HFFc6 (cell line): ENCODE measurements at regions not wholly inside any gene's neighbourhood (a gene's known extent, or its start where the extent isn't known, plus 50 kb on each side); places are given as distances from the start of the nearest gene placed in this dataset.

Source experiments
- DNase-seq: peaks from one replicate; pipeline ENCODE4 v3.0.0-alpha.2; 2018
- H3K27ac Mint-ChIP-seq: 2 replicates; pipeline ENCODE4 v1.8.0; 2020; ENCODE audit warnings: mild to moderate bottlenecking, mixed read lengths
- H3K27me3 Mint-ChIP-seq: 2 replicates; pipeline ENCODE4 v1.8.0; 2021; ENCODE audit warnings: mild to moderate bottlenecking, moderate library complexity, mixed read lengths; ENCODE audit not compliant: insufficient read depth
- H3K36me3 Mint-ChIP-seq: 2 replicates; pipeline ENCODE4 v1.8.0; 2021; ENCODE audit warnings: low read depth, mixed read lengths
- H3K4me1 Mint-ChIP-seq: 2 replicates; pipeline ENCODE4 v1.8.0; 2020; ENCODE audit warnings: low read depth, mixed read lengths
- H3K4me3 Mint-ChIP-seq: 2 replicates; pipeline ENCODE4 v1.8.0; 2020; ENCODE audit warnings: mild to moderate bottlenecking, moderate library complexity, mixed read lengths
- H3K9me3 Mint-ChIP-seq: 2 replicates; pipeline ENCODE4 v1.8.0; 2020; ENCODE audit warnings: mild to moderate bottlenecking, mixed read lengths
- CTCF ChIP-seq: fragments of 200-600 bp; sonication (generic); IDR thresholded peaks from 2 replicates; pipeline ENCODE4 v1.5.0; 2021; ENCODE audit warnings: antibody characterized with exemption, mild to moderate bottlenecking

- TF ChIP-seq CTCF: no peak
- H3K27me3 Mint-ChIP-seq: no peaks in the 10 kb centered on the region
- no peaks in the 10 kb centered on the region for H3K4me1 Mint-ChIP-seq
- H3K9me3 Mint-ChIP-seq: no peaks in the 10 kb centered on the region
- H3K27ac Mint-ChIP-seq: no peak overlapping the region
- no peak overlapping the region for H3K4me3 Mint-ChIP-seq
- H3K36me3 Mint-ChIP-seq: no peaks in the 10 kb centered on the region
- no peak for DNase-seq
Observed at GRCh38 chr6:122337645-122338044, 61.8 kb upstream of the HSF2 start.

- H3K4me3 Mint-ChIP-seq: no peak overlapping the region
- no peak overlapping the region for H3K27ac Mint-ChIP-seq
- H3K36me3 Mint-ChIP-seq: no peaks in the 10 kb centered on the region
- no peak for TF ChIP-seq CTCF
- H3K27me3 Mint-ChIP-seq: no peaks in the 10 kb centered on the region
- no peak for DNase-seq
- no peaks in the 10 kb centered on the region for H3K9me3 Mint-ChIP-seq
- H3K4me1 Mint-ChIP-seq: no peaks in the 10 kb centered on the region
Observed at GRCh38 chr6:122339661-122340060, 59.8 kb upstream of the HSF2 start.

GRCh38 chr6:122347280-122347679 is 52.2 kb upstream of the HSF2 start:
- DNase-seq: no peak
- TF ChIP-seq CTCF: no peak
- H3K9me3 Mint-ChIP-seq: no peaks in the 10 kb centered on the region; the same call in 1 of the 2 replicates
- H3K27me3 Mint-ChIP-seq: no peaks in the 10 kb centered on the region
- H3K36me3 Mint-ChIP-seq: no peaks in the 10 kb centered on the region
- no peak overlapping the region for H3K27ac Mint-ChIP-seq
- H3K4me1 Mint-ChIP-seq: no peaks in the 10 kb centered on the region
- H3K4me3 Mint-ChIP-seq: no peak overlapping the region

GRCh38 chr6:122347751-122348150 is 51.7 kb upstream of the HSF2 start:
- Mint-ChIP-seq H3K4me1 (no peaks in the 10 kb centered on the region), H3K27ac (no peak overlapping the region), H3K36me3 (no peaks in the 10 kb centered on the region), H3K27me3 (no peaks in the 10 kb centered on the region), H3K9me3 (no peaks in the 10 kb centered on the region; the same call in 1 of the 2 replicates), H3K4me3 (no peak overlapping the region)
- no peak for TF ChIP-seq CTCF
- DNase-seq: no peak
